ENCODE measurements at regions not wholly inside any gene's neighbourhood (a gene's known extent, or its start where the extent isn't known, plus 50 kb on each side); places are given as distances from the start of the nearest gene placed in this dataset.

- no peak for DNase-seq (ENCODE audit: low read depth in 2 of 2)
Measured at GRCh38 chr11:69931060-69931910, 112.1 kb upstream of the FGF3 start.

- no peak for DNase-seq (ENCODE audit: low read depth in 2 of 2)
Measured at GRCh38 chr11:69931994-69932910, 113.0 kb upstream of the FGF3 start.

GRCh38 chr11:69934861-69935494 is 115.8 kb upstream of the FGF3 start:
- no peak for DNase-seq (ENCODE audit: low read depth in 2 of 2)

GRCh38 chr11:69935941-69936505 is 116.8 kb upstream of the FGF3 start:
- no peak for DNase-seq (ENCODE audit: low read depth in 2 of 2)

GRCh38 chr11:69936771-69937170 is 117.6 kb upstream of the FGF3 start:
- no peak for DNase-seq (ENCODE audit: low read depth in 2 of 2)

GRCh38 chr11:69938206-69938605 is 119.0 kb upstream of the FGF3 start:
- DNase-seq (ENCODE audit: low read depth in 2 of 2): no peak

- no peak for DNase-seq (ENCODE audit: low read depth in 2 of 2)
Measured at GRCh38 chr11:69939551-69940245, 120.5 kb upstream of the FGF3 start.

GRCh38 chr11:69940246-69940610 is 121.0 kb upstream of the FGF3 start:
- no peak for DNase-seq (ENCODE audit: low read depth in 2 of 2)

GRCh38 chr11:69941546-69942332 is 122.5 kb upstream of the FGF3 start:
- no peak for DNase-seq (ENCODE audit: low read depth in 2 of 2)

GRCh38 chr11:69942333-69942820 is 123.2 kb upstream of the FGF3 start:
- no peak for DNase-seq (ENCODE audit: low read depth in 2 of 2)

- no peak for DNase-seq (ENCODE audit: low read depth in 2 of 2)
Measured at GRCh38 chr11:69943066-69943465, 123.8 kb upstream of the FGF3 start.

GRCh38 chr11:69943506-69943905 is 124.3 kb upstream of the FGF3 start:
- no peak for DNase-seq (ENCODE audit: low read depth in 2 of 2)

GRCh38 chr11:69944146-69944795 is 125.1 kb upstream of the FGF3 start:
- no peak for DNase-seq (ENCODE audit: low read depth in 2 of 2)

- no peak for DNase-seq (ENCODE audit: low read depth in 2 of 2)
Measured at GRCh38 chr11:69945157-69945556, 125.9 kb upstream of the FGF3 start.

- DNase-seq (ENCODE audit: low read depth in 2 of 2): no peak
Measured at GRCh38 chr11:69947059-69947792, 128.0 kb upstream of the FGF3 start.

- DNase-seq (ENCODE audit: low read depth in 2 of 2): no peak
Measured at GRCh38 chr11:69947793-69948255, 128.6 kb upstream of the FGF3 start.

- DNase-seq (ENCODE audit: low read depth in 2 of 2): no peak
Measured at GRCh38 chr11:69948256-69949141, 129.3 kb upstream of the FGF3 start.

GRCh38 chr11:69949327-69949726 is 128.8 kb upstream of the ANO1 start:
- DNase-seq (ENCODE audit: low read depth in 2 of 2): no peak

All from stimulated activated CD4-positive, alpha-beta T cell treated with anti-CD3 and anti-CD28 coated beads, Interleukin-15, amount 100 ng/mL, for 48 hours (primary cell).